Dermis blood vessel endothelial cell (primary cell): ENCODE measurements at regions not wholly inside any gene's neighbourhood (a gene's known extent, or its start where the extent isn't known, plus 50 kb on each side); places are given as distances from the start of the nearest gene placed in this dataset.
"Not testable (repeated sequence)": the region's sequence is repeated elsewhere in the genome, so short reads cannot be mapped to it uniquely, and the experiment has no call there.

Experiments used
- DNase-seq: peaks from one replicate; pipeline ENCODE4 v3.0.0; 2010

DNA sequence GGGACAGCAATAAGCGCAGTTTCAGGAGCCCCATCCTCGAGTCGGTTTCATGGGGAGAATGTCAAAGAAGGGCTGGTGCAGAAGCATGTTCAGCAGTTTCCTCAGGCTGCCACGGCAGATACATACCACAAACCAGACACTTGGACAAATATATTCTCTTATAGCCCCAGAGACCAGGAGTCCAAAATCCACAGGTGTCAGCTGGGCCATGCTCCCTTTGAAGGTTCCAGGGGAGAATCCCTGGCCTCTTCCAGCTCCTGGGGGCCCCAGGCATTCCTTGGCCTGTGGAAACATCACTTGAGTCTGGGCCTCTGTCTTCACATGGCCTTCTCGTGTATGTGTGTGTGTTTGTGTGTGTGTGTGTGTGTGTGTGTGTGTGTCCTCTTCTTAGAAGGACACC, 164.1 kb downstream of the UQCRFS1 start:
- no peak for DNase-seq

DNA sequence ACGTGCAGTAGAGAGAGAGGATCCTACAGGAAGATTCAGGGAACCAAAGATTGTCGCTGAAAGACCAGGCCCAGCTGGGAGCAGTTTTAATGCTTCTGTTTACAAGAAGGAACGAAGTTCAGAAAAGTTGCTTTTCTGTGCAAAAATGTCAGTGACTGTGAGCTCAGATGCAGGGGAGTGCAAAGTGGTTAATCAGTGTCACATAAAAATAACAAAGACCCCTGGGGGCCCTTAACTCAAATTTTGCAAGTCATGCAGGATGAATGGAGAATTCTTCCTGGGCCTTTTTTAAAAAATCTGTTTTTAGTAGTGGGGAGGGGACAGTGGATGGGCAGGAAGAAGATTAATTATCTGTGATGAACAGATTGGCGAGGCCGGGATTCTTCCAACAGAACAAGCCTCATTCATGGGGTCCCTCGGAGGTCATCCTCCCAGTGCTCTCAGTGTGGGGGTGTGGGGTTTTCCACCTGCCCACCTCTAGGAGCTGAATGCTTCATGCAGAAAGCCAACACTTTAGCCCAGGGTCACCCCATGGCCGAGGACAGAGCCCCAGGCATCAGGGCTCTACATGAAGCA, 167.2 kb downstream of the UQCRFS1 start:
- no peak for DNase-seq

GRCh38 chr19:29044037-29044436, 168.9 kb downstream of the UQCRFS1 start:
- no peak for DNase-seq

DNA sequence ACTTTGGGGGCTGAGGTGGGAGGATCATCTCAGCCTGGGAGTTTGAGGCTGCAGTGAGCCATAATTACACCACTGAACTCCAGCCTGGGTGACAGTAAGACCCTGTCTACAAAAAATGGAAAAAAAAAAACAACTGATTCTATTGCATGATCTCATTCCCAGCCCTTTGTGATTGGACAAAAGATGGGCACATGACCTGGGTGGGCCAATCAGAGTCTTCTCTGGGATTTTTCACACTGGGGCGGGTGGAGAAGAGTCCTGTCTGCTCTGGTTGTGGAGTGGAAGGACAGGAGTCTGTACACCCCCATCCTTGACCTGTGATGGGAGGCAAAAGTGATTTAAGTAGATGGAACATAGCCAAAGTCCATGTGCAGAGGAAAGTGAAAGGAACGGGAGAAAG, 170.5 kb downstream of the UQCRFS1 start:
- DNase-seq: no peak

GRCh38 chr19:29040951-29041350, 172.0 kb downstream of the UQCRFS1 start:
- DNase-seq: no peak

DNA sequence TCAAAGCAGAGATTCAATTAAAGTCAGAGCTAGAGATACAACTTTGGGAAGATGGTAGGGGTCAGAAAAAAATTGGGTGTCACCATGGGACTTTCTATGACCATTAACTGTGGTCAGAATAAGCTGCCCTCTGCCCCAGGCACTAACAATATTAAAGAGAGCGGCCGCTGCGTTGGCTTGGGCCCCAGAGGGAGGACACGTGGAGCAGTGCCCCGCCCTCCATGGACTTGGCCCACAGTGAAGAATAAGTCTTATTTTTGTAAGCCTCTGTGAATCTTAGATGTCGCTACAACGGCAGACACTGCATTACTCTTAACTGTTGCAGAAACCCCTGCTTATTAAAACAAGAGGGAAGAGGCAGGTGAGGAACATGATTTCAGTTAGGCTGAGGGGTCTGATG, 172.7 kb downstream of the UQCRFS1 start:
- DNase-seq: no peak

DNA sequence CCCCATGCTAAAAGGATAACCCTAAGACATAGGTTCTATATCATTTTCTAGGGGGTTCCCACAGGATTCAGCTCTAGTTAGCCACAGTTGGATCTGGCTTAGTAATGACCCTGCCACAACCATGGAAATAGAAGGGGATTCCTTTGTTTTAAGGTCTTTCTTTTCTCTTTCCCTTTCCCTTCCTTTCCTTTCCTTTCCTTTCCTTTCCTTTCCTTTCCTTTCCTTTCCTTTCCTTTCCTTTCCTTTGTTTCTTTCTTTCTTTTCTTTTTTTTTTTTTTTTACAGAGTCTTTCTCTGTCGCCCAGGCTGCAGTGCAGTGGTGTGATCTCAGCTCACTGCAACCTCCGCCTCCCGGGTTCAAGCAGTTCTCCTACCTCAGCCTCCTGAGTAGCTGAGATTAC, 173.9 kb downstream of the UQCRFS1 start:
- DNase-seq: not testable (repeated sequence)

DNA sequence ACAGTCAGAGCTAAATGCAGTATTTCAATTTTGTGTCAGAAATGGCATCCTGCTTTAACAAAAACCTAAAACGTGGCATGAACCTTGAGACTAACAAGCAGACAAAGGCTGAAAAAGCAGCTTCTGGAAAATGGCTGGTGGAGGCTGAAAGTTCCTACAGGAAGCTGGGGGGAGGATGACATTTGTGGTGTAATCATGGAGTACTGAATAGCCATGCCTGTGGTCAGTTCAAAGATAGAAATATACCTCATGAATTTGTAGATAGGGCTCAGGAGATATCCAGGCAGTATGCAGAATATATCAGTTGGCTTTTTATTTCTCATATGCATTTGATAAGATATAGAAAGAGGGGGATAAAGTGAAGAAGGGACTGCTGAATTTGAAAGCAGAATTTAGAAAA, 181.7 kb downstream of the UQCRFS1 start:
- no peak for DNase-seq

GRCh38 chr19:29029268-29029958, 183.5 kb downstream of the UQCRFS1 start:
- DNase-seq: no peak

DNA sequence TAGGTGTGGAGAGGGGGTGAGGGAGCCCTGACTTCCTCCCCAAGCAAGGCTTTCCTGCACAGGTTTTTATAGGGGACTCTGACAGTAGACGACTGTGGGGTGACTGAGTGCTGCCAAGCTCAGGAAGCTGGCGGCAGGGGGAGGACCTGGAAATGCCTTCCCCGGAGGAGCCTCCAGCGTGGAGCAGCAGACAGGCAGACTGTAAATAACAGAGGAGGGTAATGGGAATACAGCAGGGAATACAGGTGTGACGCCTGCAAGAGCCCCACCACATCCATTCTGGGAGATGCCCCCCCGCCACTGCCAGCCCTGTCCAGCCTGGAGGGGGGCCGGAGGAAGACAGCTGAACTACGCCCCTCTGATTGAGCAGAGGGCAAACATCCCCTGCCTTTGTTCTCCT, 190.4 kb downstream of the UQCRFS1 start:
- DNase-seq: no peak

DNA sequence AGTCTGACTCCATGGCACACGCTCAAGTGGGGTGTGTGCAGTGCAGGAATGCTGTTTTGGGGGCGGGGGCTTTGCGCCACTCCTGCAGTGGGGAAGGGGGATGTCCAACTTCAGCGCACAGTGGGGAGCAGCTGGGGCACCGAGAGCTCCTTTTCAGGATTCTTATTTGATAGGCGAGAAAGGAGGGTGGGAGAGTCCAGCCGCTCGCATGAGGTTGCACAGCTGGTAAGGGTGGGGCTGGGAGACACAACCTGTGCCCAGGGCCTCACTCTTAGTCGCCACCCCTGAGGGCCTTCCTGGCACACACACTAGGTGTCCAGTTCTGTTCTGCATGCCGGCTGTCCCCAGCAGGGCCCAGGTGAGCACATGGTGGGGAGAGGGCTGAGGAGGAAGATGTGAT, 190.8 kb downstream of the UQCRFS1 start:
- no peak for DNase-seq

DNA sequence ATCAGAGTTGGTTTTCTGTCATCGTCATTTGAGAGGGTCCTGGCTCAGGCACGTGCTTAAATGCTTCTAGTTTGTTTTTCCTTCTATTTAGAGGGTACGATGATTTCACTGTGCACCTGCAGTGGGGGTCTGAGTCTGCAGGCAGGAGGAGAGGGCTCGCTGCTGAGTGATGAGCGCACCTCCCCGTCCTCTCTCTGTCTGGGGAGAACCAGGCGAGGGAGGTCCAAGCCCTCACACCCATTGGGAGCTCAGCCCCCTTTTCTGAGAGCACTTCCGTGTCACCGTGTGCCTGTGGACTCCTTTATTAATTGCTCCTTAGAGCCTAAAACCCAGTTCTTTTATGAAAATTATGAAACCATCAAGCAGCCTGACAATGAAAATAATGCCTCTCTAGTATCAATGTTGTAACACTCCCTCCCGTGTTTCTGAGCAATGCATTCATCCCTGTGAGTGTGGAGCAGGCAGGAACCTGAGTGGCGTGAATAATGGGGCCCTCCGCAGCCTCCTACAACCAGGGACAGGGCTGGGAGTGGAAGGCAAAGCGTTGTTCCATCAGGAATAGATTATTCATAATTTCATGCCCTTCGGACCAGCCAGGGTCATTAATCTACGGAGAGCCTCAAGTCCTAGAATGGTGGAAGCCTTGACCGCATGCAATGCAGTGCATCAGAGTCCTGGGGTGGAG, 191.6 kb downstream of the UQCRFS1 start:
- DNase-seq: no peak

DNA sequence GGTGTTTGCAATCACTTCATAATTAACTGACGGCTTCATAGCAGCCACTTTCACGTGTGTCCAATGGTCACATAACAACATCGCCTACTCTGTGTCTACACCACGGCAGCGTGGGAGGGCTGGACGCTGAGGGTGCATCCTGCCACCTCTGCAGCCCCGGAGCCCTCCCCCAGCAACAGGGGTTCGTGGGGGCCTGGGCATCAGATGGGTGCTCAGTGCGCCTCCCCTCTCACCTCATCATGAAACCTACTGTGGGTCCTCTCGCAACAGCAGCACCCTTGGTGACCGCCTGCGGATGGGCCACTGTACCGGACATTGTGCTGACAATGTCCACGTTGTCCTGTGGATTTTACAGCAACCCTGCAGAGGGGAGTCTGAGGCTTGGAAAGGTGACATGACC, 193.5 kb downstream of the UQCRFS1 start:
- no peak for DNase-seq

- DNase-seq: no peak
Measured at GRCh38 chr19:29018542-29018941, 194.4 kb downstream of the UQCRFS1 start.

- no peak for DNase-seq
Measured at GRCh38 chr19:29017788-29018187, 195.2 kb downstream of the UQCRFS1 start.

DNA sequence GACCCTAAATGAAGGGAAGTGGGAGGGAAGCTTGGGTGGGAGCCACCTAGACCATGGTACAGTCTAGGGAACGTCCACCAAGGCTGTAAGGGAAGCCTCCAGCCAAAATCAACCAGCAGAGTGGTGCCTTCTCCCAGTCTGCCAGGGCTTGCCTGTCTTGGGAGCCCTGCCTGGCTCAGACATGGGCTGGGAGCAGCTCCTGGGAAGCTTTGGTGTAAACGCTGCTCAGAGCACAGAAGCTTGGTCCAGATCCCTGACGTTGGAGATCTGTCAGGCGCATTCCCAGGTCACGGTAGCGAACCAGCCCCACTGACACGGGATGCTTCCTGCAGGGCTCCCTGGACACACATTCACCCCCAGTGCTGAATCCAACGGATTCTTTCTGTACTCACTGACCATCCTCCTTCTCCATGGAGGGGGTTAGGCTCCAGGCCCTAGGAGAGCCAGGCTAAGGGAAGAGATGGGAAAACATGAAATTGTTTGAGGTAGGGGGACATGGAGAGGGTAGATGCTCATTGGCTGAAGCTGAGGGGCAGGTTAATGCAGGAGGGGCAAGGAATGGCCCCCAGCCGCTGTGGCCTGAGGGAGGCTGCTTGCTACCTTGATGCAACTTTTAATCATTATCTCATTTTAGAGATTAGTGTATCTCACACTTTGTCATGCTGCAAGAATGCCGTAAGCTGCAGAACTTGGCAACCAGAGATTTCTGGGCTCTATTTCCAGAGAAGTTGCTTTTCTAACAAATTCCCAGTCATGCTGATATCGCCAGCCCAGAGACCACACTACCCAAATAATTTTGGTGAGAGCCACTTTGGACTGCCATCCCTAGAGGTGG, 195.8 kb downstream of the UQCRFS1 start:
- no peak for DNase-seq

- DNase-seq: no peak
Measured at GRCh38 chr19:29016353-29016752, 196.6 kb downstream of the UQCRFS1 start.

DNA sequence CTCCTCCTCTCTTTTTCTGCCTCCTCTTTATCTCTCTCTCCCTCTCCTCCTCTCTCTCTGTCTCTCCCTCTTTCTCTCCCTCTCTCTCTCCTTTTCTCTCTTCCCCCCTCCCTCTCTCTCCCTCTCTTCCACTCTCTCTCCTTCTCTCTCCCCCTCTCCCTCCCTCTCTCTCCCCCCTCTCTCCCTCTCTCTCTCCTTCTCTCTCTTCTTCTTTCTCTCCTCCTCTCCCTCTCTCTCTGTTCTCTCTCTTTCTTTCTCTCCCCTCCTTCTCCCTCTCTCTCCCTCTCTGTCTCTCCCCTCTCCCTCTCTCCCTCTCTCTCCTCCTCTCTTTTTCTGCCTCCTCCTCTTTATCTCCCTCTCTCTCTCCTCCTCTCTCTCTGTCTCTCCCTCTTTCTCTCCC, 197.4 kb downstream of the UQCRFS1 start:
- DNase-seq: no peak

DNA sequence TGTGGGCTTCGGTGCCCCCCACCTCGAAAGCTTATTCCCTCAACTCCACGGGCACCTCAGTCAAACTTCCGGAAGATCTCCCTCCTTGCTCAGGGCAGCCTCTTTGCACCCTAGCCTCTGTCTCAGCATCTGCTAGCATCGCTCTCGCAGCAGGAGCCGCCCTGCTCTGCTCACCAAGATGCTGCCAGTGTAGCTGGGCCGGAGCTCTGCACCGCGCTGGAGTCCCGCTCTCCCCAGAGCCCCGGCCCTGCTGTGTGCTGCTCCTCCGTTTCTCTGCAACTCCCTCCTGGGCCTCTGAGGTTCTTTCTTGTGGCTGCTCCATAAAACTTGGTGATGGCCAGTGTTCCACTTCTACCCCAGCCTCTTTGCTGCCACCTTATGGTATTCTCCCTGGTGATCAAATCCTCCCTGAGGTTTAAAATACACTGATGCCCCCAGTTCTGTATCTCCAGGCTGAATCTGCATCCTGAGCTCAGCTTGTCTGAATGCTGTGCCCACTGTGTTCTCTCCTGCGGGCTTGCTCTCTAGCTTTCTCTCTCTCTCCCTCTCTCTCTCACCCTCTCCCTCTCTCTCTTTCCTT, 198.0 kb downstream of the UQCRFS1 start:
- no peak for DNase-seq

GRCh38 chr19:29013988-29014387, 199.0 kb downstream of the UQCRFS1 start:
- no peak for DNase-seq

DNA sequence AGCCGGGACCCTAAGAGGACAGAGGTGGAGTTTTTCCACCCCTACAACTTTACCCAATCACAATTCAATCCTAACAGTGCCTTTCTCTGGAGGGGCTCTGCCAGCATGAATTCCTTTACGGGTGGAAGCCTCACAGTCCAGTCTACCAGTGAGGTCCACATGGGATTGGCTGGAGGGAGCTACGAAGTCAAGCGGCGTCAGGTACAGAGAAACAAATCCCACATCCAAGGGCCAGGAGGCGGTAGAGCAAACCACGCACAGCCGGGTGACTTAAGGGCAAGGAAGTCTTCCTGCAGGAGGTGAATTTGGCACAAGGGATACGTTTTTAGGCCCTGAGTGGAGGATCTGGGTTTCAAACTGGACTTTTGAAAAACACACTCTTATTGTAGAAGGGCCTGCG, 199.6 kb downstream of the UQCRFS1 start:
- DNase-seq: no peak

DNA sequence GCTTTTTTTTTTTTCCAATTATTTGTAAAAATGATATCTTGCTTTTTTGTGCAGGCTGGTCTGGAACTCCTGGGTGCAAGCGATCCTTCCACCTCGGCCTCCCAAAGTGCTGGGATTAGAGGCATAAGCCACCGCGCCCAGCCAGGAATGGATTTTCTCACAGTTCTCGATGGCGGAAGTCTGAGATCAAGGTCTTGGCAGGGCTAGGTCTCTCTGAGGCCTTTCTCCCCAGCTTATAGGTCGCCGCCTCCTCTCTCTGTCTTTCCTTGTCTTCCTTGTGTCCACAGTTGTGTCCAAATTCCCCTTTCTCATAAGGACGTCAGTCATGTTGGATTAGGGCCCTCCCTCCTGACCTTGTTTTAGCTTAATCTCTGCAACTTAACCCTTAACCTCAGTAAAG, 200.5 kb downstream of the UQCRFS1 start:
- DNase-seq: no peak

DNA sequence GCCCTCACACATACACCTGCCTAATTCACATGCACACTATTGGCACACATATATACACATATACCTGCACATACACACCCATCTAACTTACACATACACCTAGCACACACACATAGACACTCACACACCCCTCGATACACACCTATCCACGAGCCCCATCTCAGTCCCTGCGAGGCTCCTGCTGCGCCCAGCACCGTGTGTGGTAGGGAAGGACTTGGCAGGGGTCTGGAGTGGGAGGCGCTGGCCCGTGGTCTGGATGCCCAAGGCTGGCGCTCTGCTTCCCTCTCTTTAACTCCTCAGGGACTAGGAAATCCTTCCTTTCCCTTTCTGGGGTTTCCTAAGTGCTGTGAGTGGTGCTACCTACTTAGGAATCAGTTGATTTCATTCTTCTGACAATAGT, 202.7 kb downstream of the UQCRFS1 start:
- no peak for DNase-seq
